ENCODE measurements at regions not wholly inside any gene's neighbourhood (a gene's known extent, or its start where the extent isn't known, plus 50 kb on each side); places are given as distances from the start of the nearest gene placed in this dataset.

GRCh38 chr1:50270926-50271325, 152.3 kb downstream of the DMRTA2 start:
- Histone ChIP-seq H3K27ac (ENCODE audit: extremely low read length, insufficient read depth, low read length) (no peak overlapping the region), H3K9me3 (ENCODE audit: low read length) (no peaks in the 10 kb centered on the region), H3K36me3 (replicated peaks in 1 of 2; ENCODE audit: control insufficient read depth in 1 of 2, insufficient read depth in 2 of 2, low read length in 2 of 2) (no peaks in the 10 kb centered on the region), H3K27me3 (ENCODE audit: control insufficient read depth in 1 of 2, insufficient read depth in 2 of 2, low read length in 2 of 2) (no peaks in the 10 kb centered on the region), H3K4me2 (ENCODE audit: low read depth, low read length) (no peak overlapping the region), H3K79me2 (ENCODE audit: insufficient read depth, low read length) (no peaks in the 10 kb centered on the region), H3K4me3 (replicated peaks in 1 of 3; ENCODE audit: insufficient read depth in 1 of 3, low read depth in 2 of 3, low read length in 3 of 3) (no peak overlapping the region), H3K4me1 (ENCODE audit: insufficient read depth, low read length) (no peaks in the 10 kb centered on the region), H4K20me1 (ENCODE audit: insufficient read depth, low read length) (no peaks in the 10 kb centered on the region), H2AFZ (ENCODE audit: low read length) (no peak overlapping the region), H3K9ac (ENCODE audit: insufficient read depth, low read depth, low read length) (no peak overlapping the region)
- no peak for ATAC-seq
- no peak for FAIRE-seq
- DNase-seq (ENCODE audit: low spot score), result no peak
- BruUV-seq (replicated peaks), result no TSS peak
- 6% methylated on average over 3 of the region's 3 CpGs for WGBS (ENCODE audit: low lambda C conversion rate)
- CTCF ChIA-PET (ENCODE audit: low intra/inter-chr PET ratio, low total read pairs), result no interaction called here
- intact Hi-C loops (cut with micrococcal nuclease; ENCODE audit: unreplicated experiment) (loop anchor here (10.0 kb wide), 1 partner anchor 166 kb away; the partner anchor contains the start of gene ELAVL4), in situ Hi-C loops (cut with HindIII; ENCODE audit: extremely low pct_ligation_motif_present, low pct_unique_long_range_greater_than_20kb) (no loop called here)
- TF ChIP-seq ARID2 (CRISPR knock-in tag; IDR thresholded peaks at IDR 0.05; ENCODE audit: borderline replicate concordance), result no peak
- POLR2A ChIA-PET, result no interaction called here

- DNase-seq (ENCODE audit: low spot score) (peak; percentile 6), FAIRE-seq (no peak), ATAC-seq (no peak)
- intact Hi-C loops (cut with micrococcal nuclease; ENCODE audit: unreplicated experiment), result no loop called here
- no peaks in the 10 kb centered on the region for H3K36me3 ChIP-seq (replicated peaks in 1 of 2; ENCODE audit: control insufficient read depth in 1 of 2, insufficient read depth in 2 of 2, low read length in 2 of 2)
- in situ Hi-C loops (cut with HindIII; ENCODE audit: extremely low pct_ligation_motif_present, low pct_unique_long_range_greater_than_20kb), result no loop called here
- no TSS peak for BruUV-seq (replicated peaks)
- H3K27me3 ChIP-seq (ENCODE audit: control insufficient read depth in 1 of 2, insufficient read depth in 2 of 2, low read length in 2 of 2), result no peaks in the 10 kb centered on the region
- no peak overlapping the region for H3K4me3 ChIP-seq (replicated peaks in 1 of 3; ENCODE audit: insufficient read depth in 1 of 3, low read depth in 2 of 3, low read length in 3 of 3)
- H4K20me1 ChIP-seq (ENCODE audit: insufficient read depth, low read length), result no peaks in the 10 kb centered on the region
- ChIA-PET CTCF (ENCODE audit: low intra/inter-chr PET ratio, low total read pairs) (no interaction called here), POLR2A (no interaction called here)
- no peaks in the 10 kb centered on the region for H3K9me3 ChIP-seq (ENCODE audit: low read length)
- 51% methylated on average over 7 of the region's 7 CpGs for WGBS (ENCODE audit: low lambda C conversion rate)
- no peak overlapping the region for H3K27ac ChIP-seq (ENCODE audit: extremely low read length, insufficient read depth, low read length)
- no peaks in the 10 kb centered on the region for H3K4me1 ChIP-seq (ENCODE audit: insufficient read depth, low read length)
- H2AFZ ChIP-seq (ENCODE audit: low read length), result no peak overlapping the region
- H3K79me2 ChIP-seq (ENCODE audit: insufficient read depth, low read length), result no peaks in the 10 kb centered on the region
- no peak overlapping the region for H3K4me2 ChIP-seq (ENCODE audit: low read depth, low read length)
- H3K9ac ChIP-seq (ENCODE audit: insufficient read depth, low read depth, low read length), result no peak overlapping the region
- TF ChIP-seq CEBPG (CRISPR knock-in tag; IDR thresholded peaks at IDR 0.05) (no peak), REST (IDR thresholded peaks at IDR 0.05; ENCODE audit: borderline replicate concordance in 1 of 2, low read depth in 1 of 2, low read length in 2 of 2) (peak; percentile 72 to 94), ZNF343 (CRISPR knock-in tag; IDR thresholded peaks at IDR 0.05) (no peak), RFX3 (CRISPR knock-in tag; IDR thresholded peaks at IDR 0.05) (no peak), WIZ (CRISPR knock-in tag; IDR thresholded peaks at IDR 0.05) (0 out of 2 replicates have a peak, but pooled peaks have one; percentile 31), FOXK2 (IDR thresholded peaks at IDR 0.05) (no peak), MIER2 (CRISPR knock-in tag; IDR thresholded peaks at IDR 0.05) (peak; percentile 95), ZEB1 (IDR thresholded peaks at IDR 0.05; ENCODE audit: insufficient replicate concordance, low read depth) (no peak), SALL1 (CRISPR knock-in tag; IDR thresholded peaks at IDR 0.05) (no peak), TFAP4 (IDR thresholded peaks at IDR 0.05; ENCODE audit: borderline replicate concordance, low read depth) (peak; percentile 69; the same call in 1 of the 2 replicates), EHMT2 (IDR thresholded peaks at IDR 0.05; ENCODE audit: borderline replicate concordance, low read depth, low read length) (0 out of 2 replicates have a peak, but pooled peaks have one; percentile 79), MXD1 (CRISPR knock-in tag; IDR thresholded peaks at IDR 0.05) (no peak), NFYC (CRISPR knock-in tag; IDR thresholded peaks at IDR 0.05) (no peak), ATF1 (CRISPR knock-in tag; IDR thresholded peaks at IDR 0.05) (no peak)
Observed at GRCh38 chr1:50268049-50268448, 155.2 kb downstream of the DMRTA2 start.
